Activated CD8-positive, alpha-beta memory T cell treated with anti-CD3 and anti-CD28 coated beads, Interleukin-2, amount 50 U/mL, for 24 hours (primary cell): ENCODE measurements at regions not wholly inside any gene's neighbourhood (a gene's known extent, or its start where the extent isn't known, plus 50 kb on each side); places are given as distances from the start of the nearest gene placed in this dataset.
"Not testable (repeated sequence)": the region's sequence is repeated elsewhere in the genome, so short reads cannot be mapped to it uniquely, and the experiment has no call there.

Source experiments
- DNase-seq: peaks from one replicate; pipeline ENCODE4 v3.0.0-alpha.2; 2020; ENCODE audit errors: extremely low read depth

- not testable (repeated sequence) for DNase-seq
Measured at GRCh38 chr3:177394231-177395024, 197.1 kb upstream of the TBL1XR1 start.

DNA sequence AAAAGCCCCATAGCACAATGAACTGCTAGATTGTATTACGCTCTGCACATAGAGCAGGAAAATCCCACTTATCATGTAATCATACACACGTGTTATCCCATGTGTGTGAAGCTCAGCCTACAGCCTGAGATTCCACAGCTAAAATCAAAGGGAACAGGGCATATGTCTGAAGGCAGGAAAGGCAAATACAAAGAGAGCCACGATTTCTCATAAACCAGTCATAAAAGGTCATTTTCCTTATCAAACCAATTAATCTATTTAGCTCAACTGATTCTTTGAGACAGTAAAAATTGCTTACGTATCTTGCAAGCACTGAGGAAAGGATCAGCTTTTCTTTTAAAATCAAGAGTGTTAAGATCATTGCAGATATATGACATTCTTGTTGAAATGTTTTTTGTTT lies 199.5 kb upstream of the TBL1XR1 start:
- DNase-seq: no peak

DNA sequence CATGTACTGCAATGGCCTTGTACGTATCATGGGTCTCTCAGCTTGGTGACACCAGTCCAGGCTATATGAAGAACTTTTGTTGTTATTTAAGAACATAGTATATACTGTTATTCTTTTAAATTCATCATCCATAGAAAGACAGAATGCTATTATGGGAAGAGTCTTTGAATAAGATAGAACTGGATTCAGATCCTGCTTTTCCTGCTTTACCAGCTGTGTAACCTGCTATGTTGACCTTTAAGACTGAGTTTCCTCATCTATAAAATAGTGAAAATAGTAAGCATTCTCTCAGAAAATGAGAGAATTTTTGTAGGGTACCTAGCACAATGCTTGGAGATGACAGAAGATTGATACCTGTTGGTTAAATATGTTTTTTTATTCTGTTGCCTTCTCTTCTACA lies 204.1 kb upstream of the TBL1XR1 start:
- no peak for DNase-seq

DNA sequence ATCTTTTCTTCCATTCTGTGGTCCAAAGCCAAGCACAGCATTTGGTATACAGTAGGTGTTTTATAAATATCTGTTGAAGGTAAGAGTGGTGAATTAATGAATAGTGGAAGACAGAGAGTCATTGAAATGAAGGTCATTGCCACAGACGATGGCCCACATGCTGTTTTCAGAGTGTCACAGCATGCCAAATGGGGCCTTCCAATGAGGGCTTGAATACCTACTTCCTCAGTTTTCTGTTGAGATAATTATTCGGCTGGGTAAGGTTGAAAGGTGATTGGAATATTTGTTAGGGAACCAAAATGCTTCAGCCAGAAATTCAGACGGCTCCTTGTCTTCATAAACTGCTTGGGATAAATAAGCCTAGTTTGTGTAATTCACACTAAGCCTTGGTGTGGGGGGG lies 205.3 kb upstream of the TBL1XR1 start:
- no peak for DNase-seq

DNA sequence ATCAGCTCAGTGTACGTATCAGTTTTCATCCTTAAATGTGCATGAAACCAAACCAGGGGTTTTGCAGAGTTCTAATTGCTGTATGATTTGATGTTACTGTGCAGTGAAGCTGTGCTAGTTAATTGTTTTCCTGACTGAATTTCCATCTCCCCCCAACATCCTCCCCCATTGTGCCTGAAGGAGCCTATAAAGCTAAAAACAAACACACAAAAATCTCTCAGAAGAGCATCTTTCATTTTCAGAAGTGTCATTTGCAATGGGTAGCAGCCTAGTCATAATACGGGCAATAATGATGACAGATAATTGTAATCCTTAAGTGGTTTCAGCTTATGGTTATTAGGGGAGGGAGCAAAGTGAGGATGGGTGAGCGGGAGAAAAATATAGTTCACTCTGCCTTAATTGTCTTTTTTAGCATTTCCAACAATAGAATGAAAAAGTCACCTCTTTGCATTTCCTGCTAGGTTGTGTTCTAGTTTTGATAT lies 207.9 kb upstream of the TBL1XR1 start:
- no peak for DNase-seq

DNA sequence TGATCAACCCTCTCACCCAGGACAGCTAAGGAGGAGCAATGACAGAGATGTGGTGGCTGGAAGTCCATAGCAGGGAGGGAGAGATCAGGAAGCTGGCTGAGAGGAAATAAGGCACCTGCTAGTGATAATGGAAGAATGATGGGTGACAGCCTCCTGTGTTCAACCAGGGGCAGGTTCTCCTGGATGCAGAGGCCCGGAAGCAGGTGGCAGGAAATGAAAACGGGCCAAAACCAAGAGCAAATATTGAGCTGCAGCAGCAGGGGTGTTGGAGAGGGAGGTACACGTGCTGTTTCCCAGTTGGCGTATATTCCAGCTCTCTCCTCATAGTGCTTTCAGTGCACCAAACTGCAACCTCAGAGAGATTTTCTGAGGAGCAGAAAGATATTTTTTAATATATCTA lies 213.4 kb upstream of the TBL1XR1 start:
- no peak for DNase-seq

- DNase-seq: no peak
Measured at GRCh38 chr3:177411201-177411600, 213.9 kb upstream of the TBL1XR1 start.

DNA sequence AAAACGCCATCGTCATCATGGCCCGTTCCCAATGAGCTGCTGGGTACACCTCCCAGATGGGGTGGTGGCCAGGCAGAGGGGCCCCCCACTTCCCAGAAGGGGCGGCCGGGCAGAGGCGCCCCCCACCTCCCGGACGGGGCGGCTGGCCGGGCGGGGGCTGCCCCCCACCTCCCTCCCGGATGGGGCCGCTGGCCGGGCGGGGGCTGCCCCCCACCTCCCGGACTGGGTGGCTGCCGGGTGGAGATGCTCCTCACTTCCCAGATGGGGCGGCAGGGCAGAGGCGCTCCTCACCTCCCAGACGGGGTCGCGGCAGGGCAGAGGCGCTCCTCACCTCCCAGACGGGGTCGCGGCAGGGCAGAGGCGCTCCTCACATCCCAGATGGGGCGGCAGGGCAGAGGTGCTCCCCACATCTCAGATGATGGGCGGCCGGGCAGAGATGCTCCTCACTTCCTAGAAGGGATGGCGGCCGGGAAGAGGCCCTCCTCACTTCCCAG lies 215.4 kb upstream of the TBL1XR1 start:
- not testable (repeated sequence) for DNase-seq

DNA sequence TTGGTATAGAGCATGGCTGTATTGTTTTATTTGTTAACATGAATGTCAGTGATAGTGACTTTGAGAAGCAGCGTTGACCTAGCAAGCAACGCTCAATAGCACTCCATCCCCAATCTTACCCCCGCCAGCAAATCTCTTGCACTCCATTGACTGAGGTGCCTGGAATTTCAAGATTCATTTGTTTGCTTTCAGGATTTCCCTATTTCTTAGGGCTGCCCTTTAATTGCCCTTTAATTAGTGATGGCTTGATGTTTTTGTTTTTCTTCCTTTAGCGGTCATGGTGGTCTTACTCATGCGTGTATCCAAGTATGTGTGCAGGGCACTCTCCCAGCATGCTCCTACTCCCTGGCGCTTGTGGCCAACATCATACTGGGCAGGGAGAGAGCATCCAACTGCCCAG lies 216.8 kb upstream of the TBL1XR1 start:
- DNase-seq: no peak

GRCh38 chr3:177418787-177419186 lies 221.5 kb upstream of the TBL1XR1 start:
- no peak for DNase-seq

- no peak for DNase-seq
Measured at GRCh38 chr3:177419904-177420601, 222.8 kb upstream of the TBL1XR1 start.

DNA sequence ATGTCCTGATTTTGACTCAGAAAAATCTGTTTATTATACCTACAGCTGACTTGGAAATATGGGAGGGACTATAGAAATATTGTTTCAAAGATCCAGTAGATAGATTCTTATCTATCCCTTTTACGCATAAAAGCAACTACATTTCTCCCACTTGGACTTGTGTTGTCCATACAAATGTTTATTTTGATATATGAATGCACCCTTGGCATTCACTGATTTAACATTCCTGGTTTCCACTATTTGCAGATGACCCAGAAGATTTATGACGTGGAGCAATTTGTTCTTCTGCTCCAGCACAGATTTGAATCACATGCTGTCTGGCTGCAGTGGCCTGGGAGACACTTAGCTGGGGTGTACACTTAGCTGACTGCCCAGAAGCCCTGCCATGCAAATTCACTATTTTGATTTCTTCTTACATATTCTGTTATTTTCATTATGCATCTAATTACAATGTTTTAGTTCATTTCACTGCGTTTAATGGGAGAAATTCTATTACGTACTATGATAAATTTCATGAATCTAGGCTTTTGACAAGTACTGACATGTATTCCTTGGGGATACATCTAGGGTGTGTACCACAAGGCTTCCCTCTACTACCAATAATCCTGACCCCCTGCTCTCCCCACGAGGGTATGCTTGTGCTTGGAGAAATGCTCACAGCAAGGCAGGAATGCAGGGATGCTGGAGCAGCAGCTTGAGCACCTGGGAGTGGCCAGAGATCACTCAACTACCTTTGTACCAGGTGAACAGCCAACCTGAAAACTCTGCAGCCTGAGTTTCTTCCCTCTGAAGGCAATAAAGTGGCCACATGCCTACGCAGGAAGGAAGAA lies 223.6 kb upstream of the TBL1XR1 start:
- no peak for DNase-seq

DNA sequence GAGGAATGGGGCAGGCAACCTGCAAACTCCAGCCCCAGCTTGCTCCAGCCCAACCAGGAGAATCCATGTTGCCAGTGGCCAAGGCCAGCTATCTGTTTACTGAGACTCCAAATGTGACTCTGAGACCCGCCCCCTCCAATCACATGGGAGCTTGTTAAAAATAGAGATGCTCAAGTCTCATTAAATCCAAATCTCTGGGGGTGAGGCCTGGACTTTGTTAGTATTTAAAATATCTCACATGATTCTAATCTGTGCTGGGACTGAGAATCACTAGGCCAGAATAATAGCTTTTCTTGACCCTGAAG lies 224.2 kb upstream of the TBL1XR1 start:
- DNase-seq: no peak

DNA sequence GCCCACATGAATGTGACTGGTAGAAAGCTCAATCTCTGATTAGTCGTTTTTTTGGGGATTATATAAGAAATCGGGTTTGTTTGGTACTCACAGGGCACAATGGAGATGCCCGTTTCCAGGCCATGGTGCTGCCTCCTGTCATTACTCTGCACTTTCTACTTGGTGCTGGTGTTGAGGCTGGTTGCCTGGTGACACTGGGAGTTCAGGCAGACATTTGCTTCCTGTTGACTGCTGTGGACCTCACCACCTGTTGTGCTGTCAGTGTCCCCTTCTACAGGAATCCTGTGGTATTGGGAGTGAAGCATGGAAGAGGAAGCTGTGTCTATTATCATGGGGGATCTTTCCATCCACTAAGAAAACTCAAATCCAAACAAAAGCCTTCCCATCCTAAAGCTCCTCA lies 227.2 kb upstream of the TBL1XR1 start:
- no peak for DNase-seq

- DNase-seq: no peak
Measured at GRCh38 chr3:177425042-177425441, 227.8 kb upstream of the TBL1XR1 start.

DNA sequence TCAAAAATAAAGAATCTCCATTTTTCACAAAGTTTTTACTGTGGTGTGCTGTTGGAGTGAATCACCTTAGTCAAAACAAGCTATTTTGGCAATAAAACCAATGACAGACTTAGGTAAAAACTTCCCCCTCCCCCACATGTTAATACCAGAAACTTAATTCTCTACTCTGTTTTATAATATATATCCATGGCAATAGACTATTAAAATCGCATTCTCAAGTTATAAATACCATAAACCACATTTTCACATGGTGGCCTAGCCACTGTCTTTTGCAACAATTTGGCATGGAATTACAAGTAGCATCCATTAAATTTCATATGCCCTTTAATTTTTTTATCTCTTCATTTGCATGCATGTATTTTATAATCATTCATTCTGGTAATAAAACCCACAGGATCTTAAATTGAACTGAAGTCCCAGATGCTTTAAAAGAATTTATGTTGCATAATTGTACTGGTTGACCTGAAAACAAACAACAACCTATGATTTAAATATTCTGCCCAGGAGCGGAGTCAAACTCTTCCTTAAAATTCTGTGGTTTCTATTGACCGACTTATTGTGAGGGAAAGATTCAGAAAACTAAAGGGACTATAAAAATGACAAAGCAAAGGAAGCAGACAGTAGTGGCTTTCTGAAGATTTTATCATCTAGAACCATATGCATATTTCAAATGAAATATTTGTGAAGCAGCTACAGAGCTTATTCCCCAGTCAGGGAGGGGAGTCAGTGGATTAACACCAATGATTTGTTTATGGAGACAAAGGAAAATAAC lies 229.0 kb upstream of the TBL1XR1 start:
- DNase-seq: no peak

GRCh38 chr3:177426878-177427495 lies 229.7 kb upstream of the TBL1XR1 start:
- DNase-seq: peak; percentile 14

- no peak for DNase-seq
Measured at GRCh38 chr3:177427540-177427939, 230.3 kb upstream of the TBL1XR1 start.

GRCh38 chr3:177429079-177429478 lies 231.8 kb upstream of the TBL1XR1 start:
- DNase-seq: no peak

DNA sequence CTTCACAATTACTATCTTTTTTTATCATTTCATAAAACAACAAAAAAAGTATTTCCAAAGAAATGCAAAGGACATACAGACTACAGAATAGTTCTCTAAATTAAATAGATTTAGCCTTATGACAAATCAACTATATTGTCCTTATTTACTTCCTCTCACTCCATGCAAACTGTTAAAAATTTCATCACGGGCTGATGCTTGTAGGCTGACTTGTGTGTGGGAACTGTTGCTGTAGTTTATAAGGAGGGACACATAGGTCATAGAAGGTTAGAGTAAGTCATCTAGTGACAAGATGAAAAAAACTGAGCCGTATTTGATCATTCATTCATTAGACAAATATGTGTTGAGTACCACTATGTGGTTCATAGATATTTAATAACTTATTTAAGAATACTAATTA lies 232.5 kb upstream of the TBL1XR1 start:
- no peak for DNase-seq

- DNase-seq: no peak
Measured at GRCh38 chr3:177430653-177431052, 233.4 kb upstream of the TBL1XR1 start.
